ENCODE measurements at regions not wholly inside any gene's neighbourhood (a gene's known extent, or its start where the extent isn't known, plus 50 kb on each side); places are given as distances from the start of the nearest gene placed in this dataset.

DNA sequence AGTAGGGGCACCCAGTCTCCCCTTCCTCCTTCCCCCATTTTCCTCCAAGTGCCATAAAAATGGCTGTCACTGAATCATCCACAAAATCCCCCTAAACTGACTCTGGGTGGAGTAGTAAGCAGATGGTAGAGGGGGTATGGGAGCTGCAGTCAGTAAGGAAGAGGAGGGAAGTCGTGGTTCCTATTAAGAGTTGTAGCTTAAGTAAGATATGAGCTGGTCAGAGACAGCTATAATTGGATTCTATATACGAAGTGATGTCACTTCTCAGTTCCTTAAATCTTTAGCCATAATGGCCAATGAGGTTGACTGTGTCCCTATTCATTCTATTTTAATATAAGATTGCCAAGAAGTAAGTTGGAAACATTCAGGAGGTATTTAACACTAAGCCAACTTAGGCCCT lies 131.7 kb downstream of the SLC16A9 start:
- no peaks in the 10 kb centered on the region for H3K4me1 Mint-ChIP-seq (ENCODE audit: low read depth, unreplicated experiment)
- CTCF ChIA-PET, result interaction anchor here (0.6 kb wide), 1 partner anchor 9 kb away, joined by 3 read pairs; no protein-coding TSS in a partner anchor
- DNase-seq, result no peak
- H3K4me3 Mint-ChIP-seq (ENCODE audit: low read depth, unreplicated experiment), result no peak overlapping the region
- TF ChIP-seq CTCF (IDR thresholded peaks at IDR 0.05; ENCODE audit: unreplicated experiment), result no peak
- intact Hi-C loops (cut with micrococcal nuclease; ENCODE audit: unreplicated experiment), result loop anchor here (10.0 kb wide), 1 partner anchor 623 kb away; no protein-coding TSS in a partner anchor
- H3K36me3 Mint-ChIP-seq (ENCODE audit: insufficient read depth, unreplicated experiment), result no peaks in the 10 kb centered on the region
- BruUV-seq (replicated peaks), result no TSS peak
- peaks cover 75% of the 10 kb centered on the region for H3K27me3 Mint-ChIP-seq (ENCODE audit: unreplicated experiment)
- no peak overlapping the region for H3K27ac Mint-ChIP-seq (ENCODE audit: unreplicated experiment)
- no peaks in the 10 kb centered on the region for H3K9me3 Mint-ChIP-seq (ENCODE audit: low read depth, unreplicated experiment)

DNA sequence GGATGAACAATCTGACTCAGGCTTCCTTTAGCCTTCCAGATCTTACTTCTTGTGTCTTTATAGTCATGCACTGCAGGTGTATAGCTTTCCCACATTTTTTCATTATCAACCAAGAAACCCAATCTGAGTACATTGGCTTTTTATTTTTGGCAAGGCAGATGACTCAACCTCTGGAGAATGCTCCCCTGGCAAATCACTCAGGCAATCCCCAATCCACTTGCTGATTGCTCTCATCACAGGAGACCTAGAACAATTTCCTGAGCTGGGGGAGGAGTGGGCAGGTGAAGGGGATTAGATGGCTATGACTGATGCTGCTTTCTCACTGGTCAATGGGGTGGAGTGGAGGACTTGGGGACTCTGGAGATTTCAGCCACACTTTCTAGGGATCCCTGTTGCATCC lies 134.4 kb downstream of the SLC16A9 start:
- Mint-ChIP-seq H3K27ac (ENCODE audit: unreplicated experiment) (no peak overlapping the region), H3K27me3 (ENCODE audit: unreplicated experiment) (peaks cover 89% of the 10 kb centered on the region), H3K36me3 (ENCODE audit: insufficient read depth, unreplicated experiment) (no peaks in the 10 kb centered on the region), H3K4me1 (ENCODE audit: low read depth, unreplicated experiment) (no peaks in the 10 kb centered on the region), H3K4me3 (ENCODE audit: low read depth, unreplicated experiment) (no peak overlapping the region), H3K9me3 (ENCODE audit: low read depth, unreplicated experiment) (no peaks in the 10 kb centered on the region)
- intact Hi-C loops (cut with micrococcal nuclease; ENCODE audit: unreplicated experiment), result loop anchor here (10.0 kb wide), 1 partner anchor 620 kb away; no protein-coding TSS in a partner anchor
- no peak for DNase-seq
- CTCF ChIA-PET, result no interaction called here
- no TSS peak for BruUV-seq (replicated peaks)
- no peak for TF ChIP-seq CTCF (IDR thresholded peaks at IDR 0.05; ENCODE audit: unreplicated experiment)

GRCh38 chr10:59563531-59563930 lies 146.1 kb downstream of the SLC16A9 start:
- no TSS peak for BruUV-seq (replicated peaks)
- DNase-seq, result no peak
- Mint-ChIP-seq H3K4me3 (ENCODE audit: low read depth, unreplicated experiment) (no peak overlapping the region), H3K27ac (ENCODE audit: unreplicated experiment) (no peak overlapping the region), H3K4me1 (ENCODE audit: low read depth, unreplicated experiment) (no peaks in the 10 kb centered on the region), H3K9me3 (ENCODE audit: low read depth, unreplicated experiment) (no peaks in the 10 kb centered on the region), H3K27me3 (ENCODE audit: unreplicated experiment) (peaks cover 77% of the 10 kb centered on the region), H3K36me3 (ENCODE audit: insufficient read depth, unreplicated experiment) (no peaks in the 10 kb centered on the region)
- CTCF ChIA-PET, result no interaction called here
- intact Hi-C loops (cut with micrococcal nuclease; ENCODE audit: unreplicated experiment), result no loop called here
- TF ChIP-seq CTCF (IDR thresholded peaks at IDR 0.05; ENCODE audit: unreplicated experiment), result no peak

GRCh38 chr10:59562126-59562525 lies 147.5 kb downstream of the SLC16A9 start:
- TF ChIP-seq CTCF (IDR thresholded peaks at IDR 0.05; ENCODE audit: unreplicated experiment), result no peak
- no TSS peak for BruUV-seq (replicated peaks)
- H3K9me3 Mint-ChIP-seq (ENCODE audit: low read depth, unreplicated experiment), result no peaks in the 10 kb centered on the region
- no peaks in the 10 kb centered on the region for H3K4me1 Mint-ChIP-seq (ENCODE audit: low read depth, unreplicated experiment)
- H3K27ac Mint-ChIP-seq (ENCODE audit: unreplicated experiment), result no peak overlapping the region
- CTCF ChIA-PET, result no interaction called here
- no peaks in the 10 kb centered on the region for H3K36me3 Mint-ChIP-seq (ENCODE audit: insufficient read depth, unreplicated experiment)
- no peak overlapping the region for H3K4me3 Mint-ChIP-seq (ENCODE audit: low read depth, unreplicated experiment)
- H3K27me3 Mint-ChIP-seq (ENCODE audit: unreplicated experiment), result peaks cover 78% of the 10 kb centered on the region
- DNase-seq, result no peak
- intact Hi-C loops (cut with micrococcal nuclease; ENCODE audit: unreplicated experiment), result no loop called here
